ENCODE measurements at regions not wholly inside any gene's neighbourhood (a gene's known extent, or its start where the extent isn't known, plus 50 kb on each side); places are given as distances from the start of the nearest gene placed in this dataset.

DNA sequence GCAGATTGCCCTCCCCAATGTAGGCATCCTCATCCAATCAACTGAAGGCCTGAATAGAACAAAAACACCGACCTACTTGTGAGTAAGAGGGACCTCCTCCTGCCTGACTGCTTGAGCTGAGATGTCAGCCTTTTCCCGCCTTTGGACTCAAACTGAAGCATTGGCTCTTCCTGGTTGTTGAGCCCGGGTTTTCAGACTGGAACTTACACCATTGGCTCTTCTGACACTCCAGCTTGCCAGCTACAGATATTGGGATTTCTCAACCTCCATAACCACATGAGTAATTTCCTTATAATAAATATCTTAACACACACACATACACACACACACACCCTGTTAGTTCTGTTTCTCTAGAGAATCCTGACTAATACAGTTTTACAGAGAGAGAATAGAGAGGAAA, 173.4 kb upstream of the NTF3 start:
- no peak overlapping the region for H3K4me3 ChIP-seq
- no peak overlapping the region for H3K27ac ChIP-seq
- H3K36me3 ChIP-seq (ENCODE audit: low read depth, missing control alignments) = no peaks in the 10 kb centered on the region
- no peaks in the 10 kb centered on the region for H3K27me3 ChIP-seq
- 76 to 78% methylated on average over 3 of the region's 3 CpGs for WGBS, 2 donors
- H3K9me3 ChIP-seq = no peaks in the 10 kb centered on the region
- DNase-seq = no peak
- TF ChIP-seq POLR2A (IDR thresholded peaks at IDR 0.05) = no peak
- TF ChIP-seq, protein P1, sequence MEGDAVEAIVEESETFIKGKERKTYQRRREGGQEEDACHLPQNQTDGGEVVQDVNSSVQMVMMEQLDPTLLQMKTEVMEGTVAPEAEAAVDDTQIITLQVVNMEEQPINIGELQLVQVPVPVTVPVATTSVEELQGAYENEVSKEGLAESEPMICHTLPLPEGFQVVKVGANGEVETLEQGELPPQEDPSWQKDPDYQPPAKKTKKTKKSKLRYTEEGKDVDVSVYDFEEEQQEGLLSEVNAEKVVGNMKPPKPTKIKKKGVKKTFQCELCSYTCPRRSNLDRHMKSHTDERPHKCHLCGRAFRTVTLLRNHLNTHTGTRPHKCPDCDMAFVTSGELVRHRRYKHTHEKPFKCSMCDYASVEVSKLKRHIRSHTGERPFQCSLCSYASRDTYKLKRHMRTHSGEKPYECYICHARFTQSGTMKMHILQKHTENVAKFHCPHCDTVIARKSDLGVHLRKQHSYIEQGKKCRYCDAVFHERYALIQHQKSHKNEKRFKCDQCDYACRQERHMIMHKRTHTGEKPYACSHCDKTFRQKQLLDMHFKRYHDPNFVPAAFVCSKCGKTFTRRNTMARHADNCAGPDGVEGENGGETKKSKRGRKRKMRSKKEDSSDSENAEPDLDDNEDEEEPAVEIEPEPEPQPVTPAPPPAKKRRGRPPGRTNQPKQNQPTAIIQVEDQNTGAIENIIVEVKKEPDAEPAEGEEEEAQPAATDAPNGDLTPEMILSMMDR (IDR thresholded peaks at IDR 0.05) = no peak
- no peaks in the 10 kb centered on the region for H3K4me1 ChIP-seq
- intact Hi-C loops (cut with DNase I; ENCODE audit: low total_unique reads) = no loop called here

DNA sequence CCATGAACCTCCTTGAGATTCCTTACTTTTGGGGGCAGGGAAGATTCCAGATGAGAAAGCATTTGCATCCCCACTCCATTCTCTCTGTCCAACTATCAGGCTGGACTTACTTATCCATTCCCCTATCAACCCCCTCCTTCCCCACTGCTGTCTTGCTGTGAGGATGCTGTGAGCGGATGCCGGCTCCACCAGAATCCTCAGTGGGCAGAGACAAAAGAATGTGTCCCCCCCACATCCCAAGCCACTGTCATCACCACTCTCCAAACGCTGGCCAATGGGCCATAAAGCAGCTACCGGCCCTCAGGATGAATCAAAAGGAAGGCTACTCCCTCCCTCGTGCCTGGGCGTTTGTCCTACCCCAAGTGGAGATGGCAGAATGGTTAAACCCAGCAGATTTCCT, 173.0 kb upstream of the NTF3 start:
- intact Hi-C loops (cut with DNase I; ENCODE audit: low total_unique reads) = no loop called here
- no peaks in the 10 kb centered on the region for H3K27me3 ChIP-seq
- no peak overlapping the region for H3K4me3 ChIP-seq
- DNase-seq = no peak
- no peak overlapping the region for H3K27ac ChIP-seq
- H3K9me3 ChIP-seq = no peaks in the 10 kb centered on the region
- 87 to 89% methylated on average over 6 of the region's 6 CpGs for WGBS, 2 donors
- TF ChIP-seq POLR2A (IDR thresholded peaks at IDR 0.05) = no peak
- TF ChIP-seq, protein P1 (IDR thresholded peaks at IDR 0.05) = no peak
- no peaks in the 10 kb centered on the region for H3K4me1 ChIP-seq
- H3K36me3 ChIP-seq (ENCODE audit: low read depth, missing control alignments) = no peaks in the 10 kb centered on the region

DNA sequence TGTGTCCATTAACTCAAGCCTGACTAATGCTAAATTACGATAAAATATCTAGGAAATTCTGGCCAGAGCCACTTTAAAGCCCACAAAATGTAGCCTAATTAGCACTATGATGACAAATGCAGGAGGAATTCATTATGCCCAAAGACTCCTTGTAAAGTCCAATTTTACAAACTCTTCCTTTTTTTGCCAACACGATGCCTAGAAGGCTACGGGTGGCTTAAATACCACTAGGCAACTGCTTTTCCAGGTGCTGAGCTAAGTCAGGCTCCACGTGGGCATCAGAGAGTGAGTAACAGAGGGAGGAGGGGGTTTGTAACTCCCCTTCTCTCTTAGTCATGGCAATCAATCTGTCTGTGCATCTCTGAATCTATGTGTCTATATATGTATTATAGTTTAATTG, 172.4 kb upstream of the NTF3 start:
- intact Hi-C loops (cut with DNase I; ENCODE audit: low total_unique reads) = no loop called here
- DNase-seq = no peak

DNA sequence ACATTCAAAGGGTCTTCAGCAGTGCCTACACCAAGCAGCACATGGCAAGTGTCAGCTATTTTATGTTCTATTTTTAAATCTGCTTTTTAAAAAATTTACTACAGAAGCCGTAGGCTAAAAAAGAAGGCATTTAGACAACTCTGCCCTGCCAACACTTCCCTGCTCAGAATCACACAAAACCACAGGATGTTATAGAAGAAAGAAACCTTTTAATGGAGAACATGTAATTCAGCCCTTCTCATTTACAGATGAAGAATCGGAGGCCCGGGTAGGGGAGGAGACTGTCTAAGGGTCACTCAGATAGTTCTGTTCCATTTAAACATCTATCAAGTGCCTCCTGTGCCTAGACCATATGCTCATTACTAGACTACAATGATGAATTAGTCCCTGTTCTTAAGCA, 171.8 kb upstream of the NTF3 start:
- H3K4me3 ChIP-seq = no peak overlapping the region
- no peak for DNase-seq
- WGBS, 2 donors = 63 to 68% methylated on average over 3 of the region's 3 CpGs
- TF ChIP-seq, protein P1 (IDR thresholded peaks at IDR 0.05) = no peak
- no peak for TF ChIP-seq POLR2A (IDR thresholded peaks at IDR 0.05)
- no peaks in the 10 kb centered on the region for H3K36me3 ChIP-seq (ENCODE audit: low read depth, missing control alignments)
- H3K27me3 ChIP-seq = no peaks in the 10 kb centered on the region
- intact Hi-C loops (cut with DNase I; ENCODE audit: low total_unique reads) = no loop called here
- H3K4me1 ChIP-seq = no peaks in the 10 kb centered on the region
- H3K27ac ChIP-seq = no peak overlapping the region
- H3K9me3 ChIP-seq = no peaks in the 10 kb centered on the region

More for the DNA sequence above, 172.4 kb upstream of the NTF3 start:
- TF ChIP-seq, protein P1 (IDR thresholded peaks at IDR 0.05) = no peak
- TF ChIP-seq POLR2A (IDR thresholded peaks at IDR 0.05) = no peak
- 75 to 92% methylated on average over 4 of the region's 4 CpGs for WGBS, 2 donors
- Histone ChIP-seq H3K4me1 (no peaks in the 10 kb centered on the region), H3K4me3 (no peak overlapping the region), H3K9me3 (no peaks in the 10 kb centered on the region), H3K27me3 (no peaks in the 10 kb centered on the region), H3K27ac (no peak overlapping the region), H3K36me3 (ENCODE audit: low read depth, missing control alignments) (no peaks in the 10 kb centered on the region)

- H3K36me3 ChIP-seq (ENCODE audit: low read depth, missing control alignments) = no peaks in the 10 kb centered on the region
- no peak overlapping the region for H3K4me3 ChIP-seq
- no peak overlapping the region for H3K27ac ChIP-seq
- no peak for TF ChIP-seq POLR2A (IDR thresholded peaks at IDR 0.05)
- TF ChIP-seq, protein P1 (IDR thresholded peaks at IDR 0.05) = no peak
- H3K4me1 ChIP-seq = no peaks in the 10 kb centered on the region
- no peak for DNase-seq
- intact Hi-C loops (cut with DNase I; ENCODE audit: low total_unique reads) = no loop called here
- H3K9me3 ChIP-seq = no peaks in the 10 kb centered on the region
- no peaks in the 10 kb centered on the region for H3K27me3 ChIP-seq
- 45 to 53% methylated on average over 1 of the region's 1 CpG for WGBS, 2 donors
These were observed 171.3 kb upstream of the NTF3 start for GRCh38 chr12:5260591-5261086.

All from testis (tissue), 2 donors.